GM19023 (cell line): ENCODE measurements at regions not wholly inside any gene's neighbourhood (a gene's known extent, or its start where the extent isn't known, plus 50 kb on each side); places are given as distances from the start of the nearest gene placed in this dataset.

Experiments
- ATAC-seq: cut with Tn5 transposase; IDR thresholded peaks from one replicate; pipeline ENCODE4 v1.9.1; 2021; ENCODE audit warnings: mild to moderate bottlenecking, moderate library complexity; ENCODE audit not compliant: unreplicated experiment

- ATAC-seq, result no peak
These were observed 1936.8 kb upstream of the SEL1L start for GRCh38 chr14:83470466-83470865.

DNA sequence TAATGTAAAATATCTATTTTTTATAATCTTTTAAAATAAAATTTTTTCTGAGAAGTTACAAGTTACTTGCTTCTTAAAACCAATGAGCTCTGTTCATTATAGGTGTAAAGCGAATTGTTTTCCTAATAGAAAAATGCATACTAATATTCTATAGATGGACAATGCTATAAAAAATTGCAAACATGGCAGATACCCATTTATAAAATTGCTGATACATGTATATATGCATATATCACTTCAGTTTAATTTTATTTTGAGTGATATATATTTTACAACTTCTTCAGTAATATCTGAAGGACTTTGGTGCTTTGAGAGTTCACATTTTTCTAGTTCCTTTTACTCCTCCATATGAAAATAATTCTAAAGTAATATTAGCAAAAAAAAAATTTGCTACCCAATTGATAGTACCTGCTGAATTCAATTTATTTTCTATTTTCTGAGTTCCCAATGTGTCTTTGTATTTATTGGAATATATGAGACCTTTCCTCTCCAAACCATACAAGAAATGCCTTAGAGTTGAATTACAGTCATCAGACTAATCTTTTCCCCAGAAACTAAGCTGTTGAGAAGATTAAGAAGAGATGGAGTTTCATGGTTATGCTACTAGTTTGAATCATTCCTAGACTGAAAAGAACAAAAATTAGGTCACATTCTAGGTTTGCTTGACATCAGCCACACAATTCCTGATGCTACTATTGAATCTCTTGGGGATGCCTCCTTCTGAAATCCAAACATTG, 1937.5 kb upstream of the SEL1L start:
- no peak for ATAC-seq

DNA sequence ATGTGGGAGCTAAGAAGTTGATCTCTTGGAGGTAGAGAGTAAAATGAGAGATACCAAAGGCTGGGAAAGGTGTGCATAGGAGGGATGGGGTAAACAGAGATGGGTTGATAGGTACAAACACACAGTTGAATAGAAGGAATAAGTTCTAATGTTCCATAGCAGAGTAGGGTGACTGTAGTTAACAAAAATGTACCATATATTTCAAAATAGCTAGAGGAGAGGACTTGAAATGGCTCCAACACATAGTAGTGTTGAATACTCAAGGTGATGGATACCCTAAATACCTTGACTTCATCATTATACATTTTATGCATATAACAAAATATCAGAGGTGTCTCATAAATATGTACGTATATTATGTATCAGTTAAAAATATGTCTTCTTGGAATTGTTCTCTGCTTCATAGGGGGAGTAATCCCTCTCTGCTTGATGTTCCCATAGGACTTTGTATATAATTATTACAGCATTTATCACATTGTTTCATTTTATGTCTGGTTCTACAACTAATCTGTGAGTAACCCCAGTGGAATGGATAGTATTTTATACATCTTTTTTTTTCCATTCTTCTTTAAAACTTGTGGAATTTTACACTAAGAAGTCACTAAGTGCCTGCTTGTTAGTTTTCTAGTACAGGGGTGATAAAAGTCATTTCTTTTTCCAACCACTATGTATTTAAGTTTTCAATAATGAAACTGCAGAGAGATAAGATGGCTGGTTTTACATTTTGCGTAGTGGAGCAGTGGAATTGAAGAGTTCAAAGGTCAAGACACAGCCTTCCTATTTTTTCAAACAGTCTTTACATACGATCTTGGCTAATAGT, 1940.0 kb upstream of the SEL1L start:
- ATAC-seq, result no peak

GRCh38 chr14:83478741-83479140, 1945.1 kb upstream of the SEL1L start:
- no peak for ATAC-seq

GRCh38 chr14:83483063-83483462, 1949.4 kb upstream of the SEL1L start:
- ATAC-seq, result no peak

- ATAC-seq, result no peak
These were observed 1951.9 kb upstream of the SEL1L start for GRCh38 chr14:83485591-83485990.

- no peak for ATAC-seq
These were observed 1957.4 kb upstream of the SEL1L start for GRCh38 chr14:83491091-83491490.

GRCh38 chr14:83520837-83521236, 1987.2 kb upstream of the SEL1L start:
- no peak for ATAC-seq

DNA sequence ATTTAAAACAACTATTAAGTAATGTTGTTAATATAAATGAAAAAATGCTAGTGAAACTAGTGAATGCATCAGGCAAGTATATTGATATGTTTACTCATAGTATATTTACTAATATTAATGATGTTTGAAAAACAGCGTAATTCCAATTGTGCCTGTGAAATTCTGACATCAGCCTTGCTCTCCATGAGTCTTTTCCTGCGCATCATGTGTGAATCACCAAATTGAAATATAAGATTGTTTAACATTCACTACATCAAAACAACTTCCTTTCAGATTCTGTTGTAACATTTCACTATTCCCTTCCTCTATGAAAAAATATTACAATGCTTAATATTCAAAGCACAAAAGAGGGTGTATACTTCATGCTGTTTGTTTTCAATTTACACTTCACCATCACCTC, 1995.9 kb upstream of the SEL1L start:
- ATAC-seq, result no peak

DNA sequence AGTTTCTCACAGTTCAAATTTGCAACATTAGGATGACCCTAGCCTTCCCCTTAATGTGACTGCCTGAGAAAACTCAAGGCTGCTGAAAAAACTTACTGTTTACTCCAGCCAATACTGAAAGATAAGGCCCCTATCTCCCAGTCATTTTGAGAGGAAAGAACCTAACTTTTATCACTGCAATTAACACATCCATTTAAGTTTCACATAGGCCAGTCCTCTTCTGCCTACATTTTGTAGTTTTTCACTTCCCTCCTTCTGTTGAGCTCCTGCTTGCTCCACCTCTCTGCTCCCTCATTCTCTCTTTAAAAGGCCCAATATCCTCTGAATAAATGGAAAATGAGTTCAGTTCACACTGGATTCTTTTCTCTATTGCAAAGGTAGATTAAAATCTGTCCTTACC, 1996.2 kb upstream of the FLRT2 start:
- ATAC-seq, result no peak

- ATAC-seq, result no peak
These were observed 1994.9 kb upstream of the FLRT2 start for GRCh38 chr14:83534995-83535394.

- no peak for ATAC-seq
These were observed 1994.5 kb upstream of the FLRT2 start for GRCh38 chr14:83535444-83535843.

GRCh38 chr14:83541147-83541546, 1988.8 kb upstream of the FLRT2 start:
- no peak for ATAC-seq

DNA sequence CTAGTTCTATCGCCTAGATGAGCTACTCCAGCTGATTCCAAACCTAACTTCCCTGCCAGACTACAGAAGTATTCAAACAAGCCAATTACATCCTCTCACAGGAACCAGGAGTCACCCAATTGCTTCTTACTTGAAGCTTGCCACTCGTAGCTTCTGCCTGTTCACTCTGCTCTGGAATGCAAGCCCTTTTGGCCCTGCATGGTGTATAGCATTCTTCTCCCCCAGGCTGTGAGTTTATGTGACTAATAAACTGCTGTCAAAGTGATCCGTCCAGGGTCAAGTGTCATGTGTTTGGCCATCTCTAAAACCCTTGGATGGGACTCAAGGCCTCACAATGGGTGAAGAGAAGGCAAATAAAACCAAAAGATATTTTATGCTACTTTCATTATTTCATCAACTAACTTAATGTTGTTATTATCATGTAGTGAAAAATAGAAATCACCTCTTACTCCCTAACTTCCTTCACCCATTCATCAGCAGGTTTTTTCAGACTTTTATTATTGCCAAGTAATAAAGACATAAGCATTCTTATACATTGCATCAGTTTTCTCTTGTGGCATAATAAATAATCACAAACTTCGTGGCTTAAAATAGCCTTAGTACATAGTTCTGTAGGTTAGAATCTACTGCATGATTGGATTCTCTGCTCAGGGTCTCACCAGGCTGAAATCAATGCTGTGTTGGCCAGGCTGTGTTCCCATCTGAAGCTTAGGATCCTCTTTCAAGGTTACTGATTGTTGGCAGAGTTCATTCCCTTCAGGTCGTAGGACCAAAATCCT, 1981.7 kb upstream of the FLRT2 start:
- no peak for ATAC-seq

GRCh38 chr14:83556065-83556464, 1973.9 kb upstream of the FLRT2 start:
- no peak for ATAC-seq

DNA sequence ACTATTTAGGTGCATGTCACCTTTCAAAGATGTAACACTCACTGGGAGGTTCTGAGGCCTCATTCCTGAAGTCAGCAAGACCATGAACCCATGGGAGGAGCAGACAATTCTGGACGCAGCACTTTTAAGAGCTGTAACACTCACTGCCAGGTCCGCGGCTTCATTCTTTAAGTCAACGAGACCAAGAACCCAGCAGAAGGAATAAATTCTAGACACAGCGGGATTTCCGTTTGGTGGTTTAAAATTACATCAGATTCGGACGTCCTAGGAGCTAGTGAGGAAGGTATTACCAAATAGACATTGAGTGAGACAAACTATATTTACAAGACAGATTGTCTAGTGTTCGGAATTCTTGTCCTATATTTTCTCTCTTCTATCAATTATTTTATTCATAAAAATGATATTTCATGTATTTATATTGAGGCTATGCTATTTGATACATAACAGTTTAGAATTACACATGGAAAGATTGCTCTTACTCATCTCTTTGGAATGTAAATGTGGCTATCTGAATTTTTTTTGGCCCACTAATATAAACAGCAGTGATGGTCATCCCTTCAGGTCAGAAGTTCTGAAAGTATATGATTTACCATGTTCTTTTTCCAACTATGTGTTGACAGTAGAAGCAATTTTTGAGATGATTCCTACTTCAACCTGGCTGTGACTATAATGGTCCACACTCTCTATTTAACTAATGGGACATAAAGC, 1973.0 kb upstream of the FLRT2 start:
- no peak for ATAC-seq

GRCh38 chr14:83558946-83559345, 1971.0 kb upstream of the FLRT2 start:
- ATAC-seq, result no peak

DNA sequence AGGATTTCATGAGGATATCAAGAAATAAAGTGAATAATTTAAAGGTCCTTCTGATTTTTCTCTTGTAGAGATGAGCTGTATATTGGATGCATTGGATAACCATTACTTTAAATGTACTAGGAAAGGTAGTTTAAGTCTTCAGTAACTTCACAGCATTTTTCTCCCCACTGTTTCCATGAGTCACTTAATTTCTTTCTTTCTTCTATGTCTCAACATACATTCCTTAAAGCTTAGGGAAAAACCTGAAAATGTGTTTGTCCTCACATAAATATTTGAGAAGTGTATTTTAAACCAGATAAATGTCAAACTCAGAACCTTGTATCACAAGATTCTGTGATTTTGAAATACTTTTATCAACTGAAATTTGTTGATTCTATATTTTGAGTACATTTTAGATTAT, 1970.2 kb upstream of the FLRT2 start:
- no peak for ATAC-seq

GRCh38 chr14:83561261-83561660, 1968.7 kb upstream of the FLRT2 start:
- no peak for ATAC-seq

DNA sequence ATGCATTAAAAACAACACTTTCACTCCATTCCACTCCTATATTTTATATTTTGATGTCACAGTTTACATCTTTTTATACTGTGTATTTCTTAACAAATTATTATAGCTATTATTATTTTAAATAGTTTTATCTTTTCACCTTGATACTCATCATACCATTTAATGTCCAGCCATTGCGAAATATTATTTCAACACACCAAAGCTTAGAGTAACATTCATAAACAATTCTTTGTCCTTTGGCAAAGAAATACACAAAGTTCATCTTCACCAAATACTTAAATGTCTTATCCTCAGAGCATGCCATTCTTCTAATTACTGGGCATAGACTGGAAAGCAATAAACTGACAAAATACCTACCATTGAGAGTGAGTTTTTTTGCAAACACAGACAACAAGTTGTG, 1963.4 kb upstream of the FLRT2 start:
- no peak for ATAC-seq

DNA sequence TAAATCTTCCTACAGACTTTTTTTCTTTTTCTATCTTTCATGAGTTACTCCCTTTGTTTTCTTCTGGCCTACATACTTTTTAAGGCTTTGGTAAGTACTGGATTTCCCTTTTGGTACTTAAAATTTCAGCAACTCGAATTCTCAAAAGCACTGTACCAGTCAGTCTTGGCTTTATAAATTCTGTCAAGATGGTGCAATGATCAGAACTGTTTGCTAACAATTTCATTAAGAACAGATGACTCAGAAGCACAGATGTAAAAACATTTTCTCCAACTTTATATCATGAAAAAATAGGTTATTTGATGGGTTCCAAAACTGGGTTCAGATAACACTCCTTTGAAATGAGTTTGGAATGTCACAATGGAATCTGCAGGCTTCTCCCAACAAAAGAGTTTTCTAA, 1961.8 kb upstream of the FLRT2 start:
- ATAC-seq, result no peak
